ENCODE measurements at regions not wholly inside any gene's neighbourhood (a gene's known extent, or its start where the extent isn't known, plus 50 kb on each side); places are given as distances from the start of the nearest gene placed in this dataset.

- Histone ChIP-seq H3K4me3 (no peak overlapping the region), H3K27ac (no peak overlapping the region), H3K27me3 (no peaks in the 10 kb centered on the region), H3K9me3 (no peaks in the 10 kb centered on the region), H3K4me1 (no peaks in the 10 kb centered on the region), H3K36me3 (no peaks in the 10 kb centered on the region)
- ATAC-seq (no peak), DNase-seq (no peak)
- TF ChIP-seq POLR2A (IDR thresholded peaks at IDR 0.05) = no peak
- TF ChIP-seq CTCF (IDR thresholded peaks at IDR 0.05 in 4 of 5, conservative IDR thresholded peaks at IDR 0.05 in 1 of 5) = no peak
- intact Hi-C loops (cut with DNase I; ENCODE audit: low total_unique reads) = no loop called here
- in situ Hi-C loops (cut with MboI; ENCODE audit: low sequenced_read_pairs in 4 of 4) = no loop called here
Measured at GRCh38 chr6:105651969-105652368, 249.1 kb upstream of the PREP start.

GRCh38 chr6:105650347-105650746 lies 247.5 kb upstream of the PREP start:
- TF ChIP-seq POLR2A (IDR thresholded peaks at IDR 0.05) = no peak
- no peak for TF ChIP-seq CTCF (IDR thresholded peaks at IDR 0.05 in 4 of 5, conservative IDR thresholded peaks at IDR 0.05 in 1 of 5)
- in situ Hi-C loops (cut with MboI; ENCODE audit: low sequenced_read_pairs in 4 of 4) = no loop called here
- intact Hi-C loops (cut with DNase I; ENCODE audit: low total_unique reads) = no loop called here

GRCh38 chr6:105649192-105649591 lies 246.3 kb upstream of the PREP start:
- Histone ChIP-seq H3K4me3 (no peak overlapping the region), H3K36me3 (no peaks in the 10 kb centered on the region), H3K9me3 (no peaks in the 10 kb centered on the region), H3K4me1 (no peaks in the 10 kb centered on the region), H3K27ac (no peak overlapping the region), H3K27me3 (no peaks in the 10 kb centered on the region)
- intact Hi-C loops (cut with DNase I; ENCODE audit: low total_unique reads) (no loop called here), in situ Hi-C loops (cut with MboI; ENCODE audit: low sequenced_read_pairs in 4 of 4) (no loop called here)
- no peak for DNase-seq
- TF ChIP-seq POLR2A (IDR thresholded peaks at IDR 0.05) (no peak), CTCF (IDR thresholded peaks at IDR 0.05 in 4 of 5, conservative IDR thresholded peaks at IDR 0.05 in 1 of 5) (no peak)
- no peak for ATAC-seq

More at GRCh38 chr6:105650347-105650746, 247.5 kb upstream of the PREP start:
- H3K4me3 ChIP-seq = no peak overlapping the region
- ATAC-seq (no peak), DNase-seq (no peak)
- no peaks in the 10 kb centered on the region for H3K9me3 ChIP-seq
- no peaks in the 10 kb centered on the region for H3K27me3 ChIP-seq
- H3K27ac ChIP-seq = no peak overlapping the region
- no peaks in the 10 kb centered on the region for H3K36me3 ChIP-seq
- no peaks in the 10 kb centered on the region for H3K4me1 ChIP-seq

GRCh38 chr6:105648276-105648675 lies 245.4 kb upstream of the PREP start:
- H3K36me3 ChIP-seq = no peaks in the 10 kb centered on the region
- H3K27ac ChIP-seq = no peak overlapping the region
- no peaks in the 10 kb centered on the region for H3K9me3 ChIP-seq
- no peak overlapping the region for H3K4me3 ChIP-seq
- H3K27me3 ChIP-seq = no peaks in the 10 kb centered on the region
- ATAC-seq = no peak
- TF ChIP-seq CTCF (IDR thresholded peaks at IDR 0.05 in 4 of 5, conservative IDR thresholded peaks at IDR 0.05 in 1 of 5) = no peak
- TF ChIP-seq POLR2A (IDR thresholded peaks at IDR 0.05) = no peak
- DNase-seq = no peak
- intact Hi-C loops (cut with DNase I; ENCODE audit: low total_unique reads) (no loop called here), in situ Hi-C loops (cut with MboI; ENCODE audit: low sequenced_read_pairs in 4 of 4) (no loop called here)
- H3K4me1 ChIP-seq = no peaks in the 10 kb centered on the region

GRCh38 chr6:105646391-105646867 lies 243.5 kb upstream of the PREP start:
- no peak for ATAC-seq
- TF ChIP-seq CTCF (IDR thresholded peaks at IDR 0.05 in 4 of 5, conservative IDR thresholded peaks at IDR 0.05 in 1 of 5) (no peak), POLR2A (IDR thresholded peaks at IDR 0.05) (no peak)
- Histone ChIP-seq H3K36me3 (no peaks in the 10 kb centered on the region), H3K9me3 (no peaks in the 10 kb centered on the region), H3K4me1 (no peaks in the 10 kb centered on the region), H3K27ac (no peak overlapping the region), H3K27me3 (no peaks in the 10 kb centered on the region), H3K4me3 (no peak overlapping the region)
- intact Hi-C loops (cut with DNase I; ENCODE audit: low total_unique reads) = no loop called here
- in situ Hi-C loops (cut with MboI; ENCODE audit: low sequenced_read_pairs in 4 of 4) = no loop called here
- no peak for DNase-seq

All from gastrocnemius medialis (tissue), 4 donors.